AG04450 (cell line): ENCODE measurements at regions not wholly inside any gene's neighbourhood (a gene's known extent, or its start where the extent isn't known, plus 50 kb on each side); places are given as distances from the start of the nearest gene placed in this dataset.
A peak's percentile ranks its signal among the peaks of the same experiment; 100 is the strongest.

ENCODE experiments used
- CTCF ChIA-PET: fragments of 300-600, 350-600 bp; formaldehyde crosslinking; extraction: SDS; loops from one replicate; lab custom pipeline; 2022; ENCODE audit warnings: antibody characterized with exemption, inconsistent platforms; lab: Charles Lee
- POLR2A ChIA-PET: fragments of 350-600 bp; formaldehyde crosslinking; extraction: SDS; loops from one replicate; lab custom pipeline; 2021; ENCODE audit warnings: antibody characterized with exemption, inconsistent platforms; lab: Yijun Ruan, JAX
- DNase-seq: peaks from one replicate; pipeline ENCODE4 v3.0.0-alpha.2; 2011; ENCODE audit warnings: low read depth, low spot score
- H3K27ac ChIP-seq: one replicate; pipeline ENCODE4 v1.5.1; 2012; ENCODE audit warnings: low read depth, low read length, control low read depth
- H3K27me3 ChIP-seq: one replicate; pipeline ENCODE4 v1.6.0; 2012; ENCODE audit warnings: low read length; ENCODE audit not compliant: control insufficient read depth, insufficient read depth
- H3K4me3 ChIP-seq: 2 replicates; pipeline ENCODE4 v1.5.1; 2011; ENCODE audit warnings: mild to moderate bottlenecking, low read depth, low read length, control low read depth
- H3K9me3 ChIP-seq: 2 replicates; pipeline ENCODE4 v1.5.1; 2012; ENCODE audit warnings: low read length; ENCODE audit not compliant: control insufficient read depth, insufficient read depth
- TF ChIP-seq, protein P1 (sequence below): IDR thresholded peaks from 2 replicates; pipeline ENCODE4 v1.5.1; 2011; ENCODE audit warnings: low read depth, low read length, control low read depth, inconsistent platforms

DNA sequence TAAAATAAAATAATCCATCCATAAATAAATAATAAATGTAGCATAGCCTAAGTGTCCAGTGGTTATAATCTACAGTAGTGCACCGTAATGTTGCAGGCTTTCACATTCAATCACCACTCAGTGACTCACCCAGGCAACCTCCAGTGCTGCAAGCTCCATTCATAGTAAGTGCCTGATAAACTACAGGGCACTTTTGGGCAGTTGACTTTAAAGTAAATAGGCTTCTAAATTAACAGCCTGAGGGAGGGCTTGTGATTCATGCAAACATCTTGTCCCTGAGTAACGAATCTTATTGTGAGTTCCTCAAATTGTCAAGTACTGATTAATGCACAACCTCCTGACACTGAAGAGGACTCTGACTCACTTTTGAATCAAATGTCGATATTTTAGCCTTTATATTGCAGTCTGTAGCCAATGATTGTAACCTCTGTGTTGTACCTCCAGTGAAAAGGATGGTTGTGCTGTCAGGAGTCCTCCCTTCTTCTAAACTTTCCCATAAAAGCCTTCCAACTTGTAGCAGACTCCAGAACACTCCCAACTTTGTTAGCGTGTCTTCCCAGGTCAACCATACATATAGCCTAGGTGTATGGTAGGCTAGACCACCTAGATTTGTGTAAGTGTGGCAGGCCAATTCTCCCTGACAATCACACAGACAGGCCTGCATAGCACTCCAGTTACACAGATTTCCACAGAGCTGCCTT lies 55.0 kb upstream of the BICD1 start:
- no peaks in the 10 kb centered on the region for H3K27me3 ChIP-seq
- peak; percentile 60 for DNase-seq
- peak overlapping the region; percentile 75 for H3K27ac ChIP-seq
- H3K4me3 ChIP-seq = no peak overlapping the region
- POLR2A ChIA-PET = no interaction called here
- TF ChIP-seq, protein P1, sequence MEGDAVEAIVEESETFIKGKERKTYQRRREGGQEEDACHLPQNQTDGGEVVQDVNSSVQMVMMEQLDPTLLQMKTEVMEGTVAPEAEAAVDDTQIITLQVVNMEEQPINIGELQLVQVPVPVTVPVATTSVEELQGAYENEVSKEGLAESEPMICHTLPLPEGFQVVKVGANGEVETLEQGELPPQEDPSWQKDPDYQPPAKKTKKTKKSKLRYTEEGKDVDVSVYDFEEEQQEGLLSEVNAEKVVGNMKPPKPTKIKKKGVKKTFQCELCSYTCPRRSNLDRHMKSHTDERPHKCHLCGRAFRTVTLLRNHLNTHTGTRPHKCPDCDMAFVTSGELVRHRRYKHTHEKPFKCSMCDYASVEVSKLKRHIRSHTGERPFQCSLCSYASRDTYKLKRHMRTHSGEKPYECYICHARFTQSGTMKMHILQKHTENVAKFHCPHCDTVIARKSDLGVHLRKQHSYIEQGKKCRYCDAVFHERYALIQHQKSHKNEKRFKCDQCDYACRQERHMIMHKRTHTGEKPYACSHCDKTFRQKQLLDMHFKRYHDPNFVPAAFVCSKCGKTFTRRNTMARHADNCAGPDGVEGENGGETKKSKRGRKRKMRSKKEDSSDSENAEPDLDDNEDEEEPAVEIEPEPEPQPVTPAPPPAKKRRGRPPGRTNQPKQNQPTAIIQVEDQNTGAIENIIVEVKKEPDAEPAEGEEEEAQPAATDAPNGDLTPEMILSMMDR = no peak
- CTCF ChIA-PET = interaction anchor here (1.5 to 3.9 kb wide), 2 partner anchors 9 to 69 kb away, joined by 3 to 33 read pairs; no protein-coding TSS in a partner anchor
- H3K9me3 ChIP-seq = peaks cover 6% of the 10 kb centered on the region; the same call in 1 of the 2 replicates

DNA sequence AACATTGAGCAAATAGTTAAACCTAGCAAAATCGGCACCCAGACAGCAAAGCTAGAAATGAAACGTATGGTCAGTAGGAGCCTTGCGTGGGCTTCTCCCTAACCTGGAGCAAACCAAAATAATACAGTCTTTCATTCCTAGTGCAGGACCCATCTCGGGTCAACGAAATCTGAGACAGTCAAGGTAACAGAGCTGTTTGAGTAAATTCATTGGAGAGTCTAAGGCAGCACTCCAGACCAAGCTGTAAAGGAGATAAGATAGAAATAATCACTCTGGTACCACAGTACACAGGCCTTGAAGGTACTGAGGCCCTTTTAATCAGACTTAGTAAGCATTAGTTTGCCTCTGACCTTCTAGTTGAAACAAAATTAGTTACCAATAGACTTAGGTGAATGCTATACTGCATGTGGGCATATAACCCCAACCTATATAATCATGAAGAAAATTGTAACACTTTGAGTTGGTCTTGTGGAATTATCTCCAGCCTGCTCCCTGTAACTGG lies 54.4 kb upstream of the BICD1 start:
- Histone ChIP-seq H3K27me3 (no peaks in the 10 kb centered on the region), H3K4me3 (no peak overlapping the region), H3K9me3 (peaks cover 6% of the 10 kb centered on the region; the same call in 1 of the 2 replicates), H3K27ac (peak overlapping the region; percentile 75)
- CTCF ChIA-PET = interaction anchor here (0.6 to 1.5 kb wide), 3 partner anchors 8 to 68 kb away, joined by 3 read pairs; no protein-coding TSS in a partner anchor
- DNase-seq = no peak
- POLR2A ChIA-PET = no interaction called here
- TF ChIP-seq, protein P1 = no peak

DNA sequence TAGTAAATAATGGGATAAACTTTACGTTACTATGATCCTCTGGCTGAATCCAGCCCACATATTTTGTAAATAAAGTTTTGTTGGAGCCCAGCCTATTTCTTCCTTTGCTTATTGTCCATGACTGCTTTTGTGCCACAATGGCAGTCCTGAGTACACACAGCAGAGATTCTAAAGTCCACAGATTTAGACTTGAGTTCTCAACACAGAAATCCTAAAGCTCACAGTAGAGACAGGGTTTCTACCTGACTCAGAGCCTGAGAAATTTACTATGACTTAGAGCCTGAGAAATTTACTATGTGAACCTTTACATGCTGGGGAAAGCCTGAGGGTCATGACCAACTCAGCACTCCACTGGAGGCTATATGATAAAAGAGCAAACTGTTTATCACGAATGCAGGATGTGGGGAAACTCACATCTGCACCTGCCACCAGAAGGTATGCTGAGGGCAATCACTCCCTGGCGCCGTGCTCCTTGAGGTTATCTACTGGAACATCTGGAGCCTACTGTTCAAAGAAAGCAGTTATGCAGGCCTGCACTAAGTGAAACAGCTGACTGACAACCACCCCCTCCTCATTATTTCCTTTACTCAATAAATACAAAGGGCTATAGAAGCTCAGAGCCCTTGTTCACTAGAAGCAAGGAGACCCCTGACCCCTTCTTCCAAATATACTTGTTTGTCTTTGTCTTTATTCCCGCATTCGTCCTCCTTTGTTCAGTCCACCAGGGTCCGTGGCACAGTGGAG lies 52.6 kb upstream of the BICD1 start:
- Histone ChIP-seq H3K9me3 (peaks cover 6% of the 10 kb centered on the region; the same call in 1 of the 2 replicates), H3K27ac (no peak overlapping the region), H3K27me3 (no peaks in the 10 kb centered on the region), H3K4me3 (no peak overlapping the region)
- POLR2A ChIA-PET = no interaction called here
- CTCF ChIA-PET = no interaction called here
- no peak for DNase-seq
- TF ChIP-seq, protein P1 = no peak
